Ovary (tissue), 3 donors: ENCODE measurements at regions not wholly inside any gene's neighbourhood (a gene's known extent, or its start where the extent isn't known, plus 50 kb on each side); places are given as distances from the start of the nearest gene placed in this dataset.

Source experiments
- EP300 ChIP-seq: sonication (generic); formaldehyde crosslinking; IDR thresholded peaks from one replicate; pipeline ENCODE4 v1.6.1; 2017; ENCODE audit warnings: antibody characterized with exemption
- POLR2A ChIP-seq: fragments of 450-650 bp; IDR thresholded peaks from one replicate; pipeline ENCODE4 v1.6.1; 2017; ENCODE audit warnings: antibody characterized with exemption, mild to moderate bottlenecking, moderate library complexity
- TF ChIP-seq, protein P1 (sequence below), 3 donors: fragments of 450-650 bp in 2 of 3; fragments of 200-600 bp in 1 of 3; IDR thresholded peaks; one replicate each; pipeline versions ENCODE4 v1.5.1 to v1.8.0; 2016 to 2022; ENCODE audit warnings: antibody characterized with exemption in 3 of 3, mild to moderate bottlenecking in 1 of 3
- donor health status: DM: no; HTN: no; CAD: no.

DNA sequence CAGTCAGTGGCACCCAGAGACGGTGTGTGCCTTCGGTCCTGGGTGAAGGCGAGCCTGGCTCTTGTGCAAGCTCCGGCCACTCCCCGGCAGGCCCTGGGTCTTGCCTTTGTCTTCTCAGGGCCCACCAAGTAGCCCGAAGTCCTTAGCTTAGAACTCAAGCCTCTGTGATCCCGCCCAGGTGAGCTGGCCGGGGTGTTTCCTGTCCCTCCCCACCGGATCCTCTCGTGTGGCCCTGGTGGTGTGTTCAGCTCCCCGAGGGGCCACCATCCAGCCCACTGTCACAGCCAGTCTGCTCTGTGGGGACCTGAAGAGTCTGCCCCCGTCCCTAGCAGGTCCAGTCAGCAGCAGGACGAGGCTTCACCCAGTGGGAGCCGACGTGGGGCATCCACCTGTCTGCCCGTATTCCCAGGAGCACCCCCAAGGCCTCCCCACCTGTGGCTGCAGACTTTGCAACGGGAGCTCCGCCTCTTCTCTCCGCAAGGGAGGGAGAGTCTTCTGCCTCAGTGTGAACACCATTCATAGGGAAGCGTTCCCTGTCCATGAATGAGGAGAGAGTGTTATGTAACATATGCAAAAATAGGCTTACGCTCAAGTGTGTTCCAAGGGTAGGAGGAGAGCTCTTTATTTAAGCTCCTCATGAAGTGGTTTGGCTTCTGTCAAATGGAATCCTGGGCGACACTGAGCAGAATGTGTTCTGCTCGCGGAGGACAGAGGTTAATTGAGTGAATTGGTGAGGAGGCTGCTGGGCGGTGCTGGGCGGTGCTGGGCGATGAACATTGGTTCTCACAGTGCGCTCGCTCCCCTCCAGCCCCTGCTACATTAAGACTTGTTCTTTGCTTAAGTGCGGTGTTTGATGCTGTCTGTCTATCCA, 108.9 kb downstream of the CRYAA start:
- TF ChIP-seq, protein P1, sequence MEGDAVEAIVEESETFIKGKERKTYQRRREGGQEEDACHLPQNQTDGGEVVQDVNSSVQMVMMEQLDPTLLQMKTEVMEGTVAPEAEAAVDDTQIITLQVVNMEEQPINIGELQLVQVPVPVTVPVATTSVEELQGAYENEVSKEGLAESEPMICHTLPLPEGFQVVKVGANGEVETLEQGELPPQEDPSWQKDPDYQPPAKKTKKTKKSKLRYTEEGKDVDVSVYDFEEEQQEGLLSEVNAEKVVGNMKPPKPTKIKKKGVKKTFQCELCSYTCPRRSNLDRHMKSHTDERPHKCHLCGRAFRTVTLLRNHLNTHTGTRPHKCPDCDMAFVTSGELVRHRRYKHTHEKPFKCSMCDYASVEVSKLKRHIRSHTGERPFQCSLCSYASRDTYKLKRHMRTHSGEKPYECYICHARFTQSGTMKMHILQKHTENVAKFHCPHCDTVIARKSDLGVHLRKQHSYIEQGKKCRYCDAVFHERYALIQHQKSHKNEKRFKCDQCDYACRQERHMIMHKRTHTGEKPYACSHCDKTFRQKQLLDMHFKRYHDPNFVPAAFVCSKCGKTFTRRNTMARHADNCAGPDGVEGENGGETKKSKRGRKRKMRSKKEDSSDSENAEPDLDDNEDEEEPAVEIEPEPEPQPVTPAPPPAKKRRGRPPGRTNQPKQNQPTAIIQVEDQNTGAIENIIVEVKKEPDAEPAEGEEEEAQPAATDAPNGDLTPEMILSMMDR (IDR thresholded peaks at IDR 0.05): no peak
- TF ChIP-seq EP300 (no peak), POLR2A (no peak)
